Vagina (tissue), 2 donors: ENCODE measurements at regions not wholly inside any gene's neighbourhood (a gene's known extent, or its start where the extent isn't known, plus 50 kb on each side); places are given as distances from the start of the nearest gene placed in this dataset.
"Not testable (repeated sequence)": the region's sequence is repeated elsewhere in the genome, so short reads cannot be mapped to it uniquely, and the experiment has no call there.

Source experiments
- DNase-seq, 2 donors: peaks; one replicate each; pipeline ENCODE4 v3.0.0-alpha.2; 2017; ENCODE audit errors: extremely low spot score in 2 of 2
- H3K27ac ChIP-seq: fragments of 200-600 bp; sonication (generic); one replicate; pipeline ENCODE4 v1.5.1; 2019
- H3K27me3 ChIP-seq: fragments of 200-600 bp; sonication (generic); one replicate; pipeline ENCODE4 v1.5.1; 2019
- H3K36me3 ChIP-seq, 2 donors: fragments of 200-600 bp; sonication (generic); one replicate each; pipeline ENCODE4 v1.5.1; 2017 to 2019
- H3K4me1 ChIP-seq: fragments of 200-600 bp; sonication (generic); one replicate; pipeline ENCODE4 v1.5.1; 2019
- H3K4me3 ChIP-seq, 2 donors: fragments of 200-600 bp; sonication (generic); 1 replicate in 1 of 2; 2 replicates in 1 of 2; pipeline ENCODE4 v1.5.1; 2016 to 2019
- H3K9me3 ChIP-seq: fragments of 200-600 bp; sonication (generic); one replicate; pipeline ENCODE4 v1.5.1; 2019
- CTCF ChIP-seq, 3 experiments: fragments of 450-650 bp in 2 of 3; fragments of 200-600 bp in 1 of 3; sonication (generic) in 1 of 3; IDR thresholded peaks; one replicate each; pipeline ENCODE4 v1.5.1; 2017 to 2019; ENCODE audit warnings: antibody characterized with exemption in 3 of 3, mild to moderate bottlenecking in 2 of 3, moderate library complexity in 2 of 3
- POLR2A ChIP-seq, 2 donors: fragments of 450-650 bp; IDR thresholded peaks; one replicate each; pipeline ENCODE4 v1.6.1; 2017; ENCODE audit warnings: antibody characterized with exemption in 2 of 2, mild to moderate bottlenecking in 2 of 2, moderate library complexity in 2 of 2
- POLR2AphosphoS5 ChIP-seq, 2 donors: sonication (generic); formaldehyde crosslinking; IDR thresholded peaks; one replicate each; pipeline ENCODE4 v1.9.0; 2017; ENCODE audit warnings: antibody characterized with exemption in 2 of 2, mild to moderate bottlenecking in 2 of 2, low read depth in 1 of 2; ENCODE audit not compliant: insufficient read depth in 1 of 2
- intact Hi-C: fragments of 100-400 bp; cut with DNase I; formaldehyde crosslinking; loops from one replicate; pipeline ENCODE4 v1.15.1; 2023

DNA sequence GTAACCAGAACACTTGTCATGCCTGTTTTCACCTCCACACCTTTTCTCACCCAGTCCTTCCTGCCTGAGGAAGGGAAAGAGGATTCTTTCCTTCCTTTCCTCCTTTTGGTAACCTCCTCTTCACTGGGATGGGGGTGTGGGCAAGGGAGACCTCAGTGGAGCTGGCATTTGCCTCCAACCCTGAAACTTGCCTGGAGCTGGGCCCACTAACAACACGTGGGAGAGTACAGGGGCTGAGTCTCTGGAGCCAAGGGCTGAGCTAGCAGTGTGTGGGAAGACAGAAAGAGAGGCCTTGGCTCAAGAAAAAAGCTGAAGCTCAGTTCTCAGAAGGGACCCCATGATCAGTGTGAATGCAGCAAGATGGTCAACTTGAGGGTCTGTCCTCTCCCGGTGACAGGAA, 86.6 kb upstream of the SLC6A11 start:
- Histone ChIP-seq H3K36me3 (no peaks in the 10 kb centered on the region), H3K4me1 (no peaks in the 10 kb centered on the region), H3K27me3 (no peaks in the 10 kb centered on the region), H3K27ac (no peak overlapping the region), H3K9me3 (peaks cover 6% of the 10 kb centered on the region), H3K4me3 (no peak overlapping the region)
- intact Hi-C loops = no loop called here
- TF ChIP-seq CTCF (IDR thresholded peaks at IDR 0.05) (no peak), POLR2AphosphoS5 (IDR thresholded peaks at IDR 0.05; ENCODE audit: insufficient read depth in 1 of 2, low read depth in 1 of 2) (no peak), POLR2A (IDR thresholded peaks at IDR 0.05) (no peak)
- DNase-seq = no peak

DNA sequence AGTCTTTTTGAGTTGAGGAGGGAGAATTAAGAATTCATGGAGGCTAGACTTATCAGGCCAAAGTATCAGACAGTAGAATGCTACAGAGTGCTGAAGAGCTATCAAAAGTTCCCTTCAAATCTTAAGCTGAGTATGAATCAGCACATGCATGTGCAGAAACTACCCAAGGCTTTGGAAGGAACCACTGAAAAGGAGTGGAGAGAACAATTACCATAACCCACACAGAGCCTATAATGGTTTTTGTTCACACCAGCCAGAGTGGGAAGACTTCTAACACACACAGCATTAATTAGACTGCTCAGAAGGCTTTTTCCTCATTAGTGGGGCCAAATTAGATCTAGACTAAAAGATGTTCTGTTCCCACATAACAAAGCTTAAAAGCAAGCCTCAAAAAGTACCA, 83.7 kb upstream of the SLC6A11 start:
- intact Hi-C loops = no loop called here
- no peaks in the 10 kb centered on the region for H3K27me3 ChIP-seq

DNA sequence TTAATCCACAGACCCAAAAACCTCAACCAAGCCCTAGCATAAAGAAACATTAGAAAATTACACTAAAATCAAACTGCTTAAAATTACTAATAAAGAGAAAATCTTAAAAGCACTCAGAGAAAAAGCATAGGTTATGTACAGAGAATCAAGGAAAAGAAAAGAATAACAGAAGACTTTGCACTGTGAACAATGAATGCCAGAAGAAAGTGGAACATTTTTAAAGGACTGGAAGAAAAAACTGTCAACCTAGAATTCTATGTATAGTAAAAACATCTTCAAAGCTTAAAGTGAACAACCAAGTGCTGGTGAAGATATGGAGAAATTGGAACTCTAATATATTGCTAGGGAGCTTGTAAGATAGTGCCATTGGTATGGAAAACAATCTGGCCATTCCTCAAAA, 82.7 kb upstream of the SLC6A11 start:
- H3K36me3 ChIP-seq = no peaks in the 10 kb centered on the region
- no peaks in the 10 kb centered on the region for H3K27me3 ChIP-seq
- no peak overlapping the region for H3K27ac ChIP-seq
- DNase-seq = no peak
- intact Hi-C loops = no loop called here
- no peak overlapping the region for H3K4me3 ChIP-seq
- H3K9me3 ChIP-seq = peaks cover 6% of the 10 kb centered on the region
- TF ChIP-seq POLR2A (IDR thresholded peaks at IDR 0.05) = no peak
- TF ChIP-seq POLR2AphosphoS5 (IDR thresholded peaks at IDR 0.05; ENCODE audit: insufficient read depth in 1 of 2, low read depth in 1 of 2) = no peak
- no peak for TF ChIP-seq CTCF (IDR thresholded peaks at IDR 0.05)
- peaks cover under 1% of the 10 kb centered on the region for H3K4me1 ChIP-seq

More for the DNA sequence above, 83.7 kb upstream of the SLC6A11 start:
- Histone ChIP-seq H3K36me3 (no peaks in the 10 kb centered on the region), H3K27ac (no peak overlapping the region), H3K4me3 (no peak overlapping the region), H3K9me3 (peaks cover 6% of the 10 kb centered on the region), H3K4me1 (no peaks in the 10 kb centered on the region)
- no peak for DNase-seq
- TF ChIP-seq CTCF (IDR thresholded peaks at IDR 0.05) = no peak
- no peak for TF ChIP-seq POLR2AphosphoS5 (IDR thresholded peaks at IDR 0.05; ENCODE audit: insufficient read depth in 1 of 2, low read depth in 1 of 2)
- no peak for TF ChIP-seq POLR2A (IDR thresholded peaks at IDR 0.05)

- DNase-seq, intact Hi-C loops, H3K27me3 ChIP-seq, H3K36me3 ChIP-seq, H3K4me3 ChIP-seq, H3K9me3 ChIP-seq, H3K4me1 ChIP-seq, H3K27ac ChIP-seq: not testable (repeated sequence)
Observed at GRCh38 chr3:10736444-10736843, 79.6 kb upstream of the SLC6A11 start.

GRCh38 chr3:10737785-10738184, 78.2 kb upstream of the SLC6A11 start:
- intact Hi-C loops = no loop called here
- DNase-seq = no peak
- Histone ChIP-seq H3K9me3 (peaks cover 6% of the 10 kb centered on the region), H3K36me3 (no peaks in the 10 kb centered on the region), H3K27ac (no peak overlapping the region), H3K4me1 (peaks cover 10% of the 10 kb centered on the region), H3K27me3 (no peaks in the 10 kb centered on the region), H3K4me3 (no peak overlapping the region)
- TF ChIP-seq POLR2AphosphoS5 (IDR thresholded peaks at IDR 0.05; ENCODE audit: insufficient read depth in 1 of 2, low read depth in 1 of 2) (no peak), POLR2A (IDR thresholded peaks at IDR 0.05) (no peak), CTCF (IDR thresholded peaks at IDR 0.05) (no peak)
